GM12874 (cell line): ENCODE measurements at regions not wholly inside any gene's neighbourhood (a gene's known extent, or its start where the extent isn't known, plus 50 kb on each side); places are given as distances from the start of the nearest gene placed in this dataset.

Source experiments
- TF ChIP-seq, protein P1 (sequence below): IDR thresholded peaks from 2 replicates; pipeline ENCODE4 v1.5.1; 2011; ENCODE audit warnings: low read depth, mild to moderate bottlenecking, control low read depth, low read length, moderate library complexity; ENCODE audit not compliant: insufficient read depth

DNA sequence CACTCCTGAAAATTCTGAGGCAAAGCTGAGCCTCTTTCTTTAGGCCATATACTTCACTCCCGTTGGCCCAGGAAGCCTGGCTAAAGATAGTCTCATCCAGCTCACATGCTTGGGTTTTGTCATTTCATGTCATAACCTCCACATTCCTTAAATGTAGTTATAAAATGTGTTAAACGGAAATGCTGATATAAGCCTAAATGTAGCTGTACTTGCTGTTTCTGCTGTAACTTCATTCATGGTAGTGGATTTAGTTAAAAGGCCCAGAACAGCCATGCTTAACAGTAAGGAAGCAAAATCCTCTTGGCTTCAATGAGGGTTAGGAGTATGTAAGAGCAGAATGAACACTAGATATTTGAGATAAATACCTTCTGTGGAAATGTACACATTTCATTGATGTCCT is 135.8 kb upstream of the TMEM161B start:
- TF ChIP-seq, protein P1, sequence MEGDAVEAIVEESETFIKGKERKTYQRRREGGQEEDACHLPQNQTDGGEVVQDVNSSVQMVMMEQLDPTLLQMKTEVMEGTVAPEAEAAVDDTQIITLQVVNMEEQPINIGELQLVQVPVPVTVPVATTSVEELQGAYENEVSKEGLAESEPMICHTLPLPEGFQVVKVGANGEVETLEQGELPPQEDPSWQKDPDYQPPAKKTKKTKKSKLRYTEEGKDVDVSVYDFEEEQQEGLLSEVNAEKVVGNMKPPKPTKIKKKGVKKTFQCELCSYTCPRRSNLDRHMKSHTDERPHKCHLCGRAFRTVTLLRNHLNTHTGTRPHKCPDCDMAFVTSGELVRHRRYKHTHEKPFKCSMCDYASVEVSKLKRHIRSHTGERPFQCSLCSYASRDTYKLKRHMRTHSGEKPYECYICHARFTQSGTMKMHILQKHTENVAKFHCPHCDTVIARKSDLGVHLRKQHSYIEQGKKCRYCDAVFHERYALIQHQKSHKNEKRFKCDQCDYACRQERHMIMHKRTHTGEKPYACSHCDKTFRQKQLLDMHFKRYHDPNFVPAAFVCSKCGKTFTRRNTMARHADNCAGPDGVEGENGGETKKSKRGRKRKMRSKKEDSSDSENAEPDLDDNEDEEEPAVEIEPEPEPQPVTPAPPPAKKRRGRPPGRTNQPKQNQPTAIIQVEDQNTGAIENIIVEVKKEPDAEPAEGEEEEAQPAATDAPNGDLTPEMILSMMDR: no peak

DNA sequence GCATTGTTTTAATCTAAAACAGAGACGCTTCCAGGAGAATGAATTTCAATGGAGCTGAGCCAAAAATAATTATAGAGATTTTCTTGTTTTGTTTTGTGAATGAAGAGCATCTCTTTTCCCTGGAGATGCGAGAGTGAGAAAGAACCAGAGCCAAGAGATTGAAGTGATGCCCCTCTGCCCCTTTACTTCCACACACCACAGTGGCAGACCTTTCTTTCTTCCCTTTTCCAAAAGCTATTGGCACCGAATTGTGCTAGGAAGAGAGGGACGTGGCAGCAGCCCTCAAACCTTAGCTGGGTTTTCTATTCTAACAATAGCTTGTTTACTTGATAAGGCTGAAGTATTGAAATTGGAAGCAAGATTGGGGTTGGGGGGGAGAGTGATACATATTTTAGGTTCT is 133.0 kb upstream of the TMEM161B start:
- TF ChIP-seq, protein P1: no peak

DNA sequence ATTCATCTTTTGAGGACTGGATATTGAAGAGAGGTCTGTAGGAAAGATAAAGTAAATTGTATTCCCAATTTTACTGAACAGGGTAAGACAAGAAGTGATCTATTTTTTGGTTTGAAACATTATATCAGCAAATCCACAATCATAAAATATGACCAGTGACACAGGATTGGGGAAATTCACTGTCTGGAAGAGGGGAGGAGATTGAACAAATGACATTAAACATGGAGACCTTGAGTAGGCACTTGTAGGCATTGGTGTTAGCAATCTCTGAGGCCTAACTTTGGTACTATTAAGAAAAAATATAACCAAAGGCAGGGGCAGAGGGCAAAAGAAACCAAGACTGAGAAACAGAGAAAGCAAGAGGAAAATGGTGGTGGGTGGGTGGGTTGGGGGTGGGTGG is 132.6 kb upstream of the TMEM161B start:
- TF ChIP-seq, protein P1: no peak

DNA sequence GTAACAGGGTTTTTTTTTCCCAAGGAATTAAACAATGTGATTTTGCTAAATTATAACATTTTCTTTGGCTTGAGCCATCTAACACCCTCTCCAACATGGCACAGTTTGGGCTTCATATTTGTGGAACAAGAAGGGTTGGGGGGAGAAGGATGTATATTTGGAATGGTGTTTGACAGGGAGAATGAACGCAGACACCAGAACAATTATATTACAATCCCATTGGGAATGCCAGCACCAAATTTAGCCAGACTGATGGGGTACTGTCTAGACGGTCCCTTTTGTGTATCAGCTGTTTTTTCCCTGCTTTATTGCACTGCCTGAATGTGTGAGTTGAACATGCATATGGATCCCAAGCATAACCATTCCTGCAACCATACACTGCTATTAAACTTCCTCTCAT is 130.9 kb upstream of the TMEM161B start:
- TF ChIP-seq, protein P1: no peak

DNA sequence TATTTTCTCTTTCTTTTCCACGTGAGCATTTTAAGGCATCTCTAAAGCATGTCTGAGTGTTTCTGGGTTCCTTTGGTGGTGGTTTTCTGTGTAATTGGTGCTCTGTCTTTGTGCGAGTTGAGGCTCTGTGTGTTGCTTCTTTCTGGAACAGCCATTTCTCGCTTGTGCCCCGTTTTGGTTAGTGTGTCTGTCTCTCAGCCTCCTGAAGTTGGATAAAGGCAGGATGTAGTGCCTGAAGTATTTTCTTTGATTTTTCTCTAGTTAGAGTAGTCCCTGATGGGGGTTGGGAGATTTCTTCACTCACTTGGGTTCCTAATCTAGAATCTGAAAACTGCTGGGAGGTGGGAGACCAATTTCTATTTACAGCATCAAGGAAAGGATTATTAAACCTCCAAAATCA is 129.7 kb upstream of the TMEM161B start:
- TF ChIP-seq, protein P1: no peak

DNA sequence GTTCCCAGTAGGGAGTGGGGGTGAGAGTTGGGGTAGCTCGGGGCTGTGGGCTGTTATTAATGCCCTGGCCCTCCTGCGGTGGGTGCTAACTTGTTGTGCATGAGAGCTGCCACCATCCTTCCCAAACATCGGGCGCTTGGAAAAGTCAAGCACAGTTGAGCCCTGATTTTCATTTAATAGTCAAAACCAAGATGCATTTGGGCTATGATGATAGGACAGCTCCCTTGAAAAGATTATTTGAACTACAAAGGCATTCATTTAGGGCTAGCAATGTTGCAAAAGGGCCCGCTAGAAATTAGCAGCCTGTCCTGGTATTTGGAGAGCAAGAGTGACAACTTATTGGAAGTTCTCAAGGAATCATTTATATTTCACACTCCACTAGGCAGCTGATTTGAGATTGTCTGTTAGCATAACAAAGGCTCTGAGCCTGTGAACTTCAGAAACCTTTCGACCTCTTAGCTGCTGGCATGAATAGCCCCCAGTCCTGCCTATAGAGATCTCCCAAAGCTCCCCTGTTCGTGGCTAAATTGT is 128.2 kb upstream of the TMEM161B start:
- TF ChIP-seq, protein P1: no peak

DNA sequence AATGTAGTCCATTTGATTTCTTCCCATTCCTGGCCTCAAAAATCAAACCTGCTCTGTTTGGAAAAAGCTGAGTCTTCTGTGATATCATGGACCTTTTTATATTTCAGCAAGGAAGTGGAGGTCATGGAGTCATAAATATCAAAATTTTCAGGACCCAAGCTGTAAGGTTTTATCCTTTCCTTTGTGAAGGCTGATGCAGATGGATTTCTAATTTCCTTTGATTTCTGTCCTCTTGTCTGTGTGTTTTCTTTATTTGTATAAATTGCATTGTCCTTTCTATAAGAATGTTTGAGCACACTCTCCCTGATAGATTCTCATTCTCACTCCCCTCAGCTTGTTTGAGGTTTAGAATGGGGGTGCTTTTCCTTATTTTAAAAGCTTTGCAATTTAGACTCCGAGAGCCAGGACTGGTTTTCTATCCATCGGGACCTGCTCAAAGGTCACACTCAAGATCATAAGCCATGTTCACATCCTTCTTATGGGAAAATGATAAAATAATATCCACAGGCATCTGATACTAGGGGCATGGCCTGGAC is 127.4 kb upstream of the TMEM161B start:
- TF ChIP-seq, protein P1: no peak
